ENCODE measurements at regions not wholly inside any gene's neighbourhood (a gene's known extent, or its start where the extent isn't known, plus 50 kb on each side); places are given as distances from the start of the nearest gene placed in this dataset.
"Not testable (repeated sequence)": the region's sequence is repeated elsewhere in the genome, so short reads cannot be mapped to it uniquely, and the experiment has no call there.

- H3K4me1 ChIP-seq = no peaks in the 10 kb centered on the region
- no peak for TF ChIP-seq CTCF (IDR thresholded peaks at IDR 0.05; ENCODE audit: low read depth, low read length)
- DNase-seq = no peak
- H3K36me3 ChIP-seq = no peaks in the 10 kb centered on the region
- no peaks in the 10 kb centered on the region; the same call in 1 of the 2 replicates for H3K9me3 ChIP-seq
- H3K27me3 ChIP-seq = no peaks in the 10 kb centered on the region
- no peak overlapping the region for H3K4me3 ChIP-seq (ENCODE audit: low read depth, low read length)
Observed at GRCh38 chr5:35540002-35540401, 77.7 kb upstream of the SPEF2 start.

GRCh38 chr5:35538198-35538931, 79.3 kb upstream of the SPEF2 start:
- Histone ChIP-seq H3K9me3 (no peaks in the 10 kb centered on the region; the same call in 1 of the 2 replicates), H3K4me3 (ENCODE audit: low read depth, low read length) (no peak overlapping the region), H3K4me1 (no peaks in the 10 kb centered on the region), H3K27me3 (no peaks in the 10 kb centered on the region), H3K36me3 (no peaks in the 10 kb centered on the region)
- no peak for DNase-seq
- TF ChIP-seq CTCF (IDR thresholded peaks at IDR 0.05; ENCODE audit: low read depth, low read length) = no peak

DNA sequence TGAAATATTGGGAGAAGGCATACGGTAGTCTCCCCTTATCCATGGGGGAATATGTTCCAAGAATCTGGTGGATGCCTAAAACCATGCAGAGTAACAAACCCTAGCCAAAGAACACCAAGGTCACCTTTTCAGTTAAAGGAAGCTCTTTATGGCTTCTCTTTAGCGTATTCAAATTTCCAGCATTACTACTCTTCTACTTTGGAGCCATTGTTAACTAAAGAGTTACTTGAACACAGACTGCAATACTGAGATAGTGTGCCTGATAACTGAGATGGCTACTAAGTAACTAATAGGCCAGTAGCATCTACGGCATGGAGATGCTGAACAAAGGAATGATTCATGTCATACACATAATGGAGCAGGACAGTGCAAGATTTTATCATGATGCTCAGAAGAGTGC, 84.5 kb upstream of the SPEF2 start:
- no peak for DNase-seq
- no peaks in the 10 kb centered on the region for H3K9me3 ChIP-seq
- H3K4me3 ChIP-seq (ENCODE audit: low read depth, low read length) = no peak overlapping the region
- no peaks in the 10 kb centered on the region for H3K36me3 ChIP-seq
- no peaks in the 10 kb centered on the region for H3K4me1 ChIP-seq
- no peak for TF ChIP-seq CTCF (IDR thresholded peaks at IDR 0.05; ENCODE audit: low read depth, low read length)
- H3K27me3 ChIP-seq = no peaks in the 10 kb centered on the region

- not testable (repeated sequence) for DNase-seq; H3K4me3 ChIP-seq (ENCODE audit: low read depth, low read length); H3K36me3 ChIP-seq; H3K27me3 ChIP-seq; H3K4me1 ChIP-seq; H3K9me3 ChIP-seq
Observed at GRCh38 chr5:35531553-35531952, 86.1 kb upstream of the SPEF2 start.

GRCh38 chr5:35518104-35518503, 99.6 kb upstream of the SPEF2 start:
- no peak for DNase-seq
- no peak overlapping the region for H3K4me3 ChIP-seq (ENCODE audit: low read depth, low read length)
- H3K27me3 ChIP-seq = no peaks in the 10 kb centered on the region
- no peak for TF ChIP-seq CTCF (IDR thresholded peaks at IDR 0.05; ENCODE audit: low read depth, low read length)
- H3K9me3 ChIP-seq = no peaks in the 10 kb centered on the region; the same call in 1 of the 2 replicates
- no peaks in the 10 kb centered on the region for H3K36me3 ChIP-seq
- no peaks in the 10 kb centered on the region for H3K4me1 ChIP-seq

- H3K4me1 ChIP-seq = no peaks in the 10 kb centered on the region
- no peak overlapping the region for H3K4me3 ChIP-seq (ENCODE audit: low read depth, low read length)
- TF ChIP-seq CTCF (IDR thresholded peaks at IDR 0.05; ENCODE audit: low read depth, low read length) = no peak
- H3K9me3 ChIP-seq = no peaks in the 10 kb centered on the region; the same call in 1 of the 2 replicates
- DNase-seq = no peak
- H3K36me3 ChIP-seq = no peaks in the 10 kb centered on the region
- no peaks in the 10 kb centered on the region for H3K27me3 ChIP-seq
Observed at GRCh38 chr5:35516271-35516670, 101.4 kb upstream of the SPEF2 start.
